ENCODE measurements at regions not wholly inside any gene's neighbourhood (a gene's known extent, or its start where the extent isn't known, plus 50 kb on each side); places are given as distances from the start of the nearest gene placed in this dataset.

DNA sequence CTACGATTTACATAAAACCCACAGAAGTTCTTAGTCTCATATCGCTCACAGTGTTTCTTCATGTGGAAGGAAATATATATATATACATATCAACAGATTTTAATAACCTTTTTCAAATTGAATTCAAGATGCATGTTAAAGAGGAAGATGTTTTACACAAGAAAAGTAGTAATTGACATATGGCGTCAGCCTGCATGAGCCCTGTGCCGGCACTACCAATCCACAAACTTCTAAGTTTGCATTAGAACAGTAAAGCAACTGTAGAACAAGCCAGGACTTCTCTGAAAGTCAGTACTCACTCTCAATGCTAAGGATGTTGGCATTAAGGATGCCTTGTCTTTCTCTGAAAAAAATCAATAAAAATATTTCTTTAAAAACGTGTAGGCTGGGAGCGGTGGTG is 441.3 kb upstream of the SMIM31 start:
- H3K36me3 ChIP-seq (ENCODE audit: control insufficient read depth, insufficient read depth, low read length) = no peaks in the 10 kb centered on the region
- H3K4me3 ChIP-seq (ENCODE audit: low read length) = no peak overlapping the region
- H2BK15ac ChIP-seq (replicated peaks; ENCODE audit: low read depth) = no peak overlapping the region
- H3K27me3 ChIP-seq (ENCODE audit: insufficient read depth, low read length, poor library complexity) = no peaks in the 10 kb centered on the region
- no peak overlapping the region for H3K18ac ChIP-seq (ENCODE audit: low read length)
- H3K4me2 ChIP-seq (ENCODE audit: low read length) = no peak overlapping the region
- H3K79me2 ChIP-seq (ENCODE audit: control insufficient read depth, insufficient read depth, low read length) = no peaks in the 10 kb centered on the region
- no peaks in the 10 kb centered on the region for H3K79me1 ChIP-seq (ENCODE audit: low read length)
- no peak overlapping the region for H3K23ac ChIP-seq (ENCODE audit: low read length)
- H4K5ac ChIP-seq (ENCODE audit: low read length) = no peak overlapping the region
- no peak overlapping the region for H3K9ac ChIP-seq (ENCODE audit: low read length)
- DNase-seq = no peak
- H3K4me1 ChIP-seq (ENCODE audit: control insufficient read depth, low read depth, low read length) = no peaks in the 10 kb centered on the region
- no peak overlapping the region for H2BK120ac ChIP-seq (ENCODE audit: low read depth, low read length)
- H4K8ac ChIP-seq (ENCODE audit: low read depth, low read length) = no peak overlapping the region
- no CpG with 5 or more reads among the region's 6 CpGs for WGBS (ENCODE audit: extremely low coverage, insufficient coverage, low lambda C conversion rate)
- H3K27ac ChIP-seq (ENCODE audit: low read depth, low read length) = no peak overlapping the region
- H2BK5ac ChIP-seq (ENCODE audit: low read length) = no peak overlapping the region
- no peak overlapping the region for H3K56ac ChIP-seq (ENCODE audit: low read length)
- H2AK5ac ChIP-seq (ENCODE audit: low read length) = no peak overlapping the region
- H3K4ac ChIP-seq (ENCODE audit: low read depth, low read length) = no peak overlapping the region

- no peak overlapping the region for H3K4me2 ChIP-seq (ENCODE audit: low read length)
- H4K8ac ChIP-seq (ENCODE audit: low read depth, low read length) = no peak overlapping the region
- no peak overlapping the region for H3K56ac ChIP-seq (ENCODE audit: low read length)
- no peak for DNase-seq
- no peak overlapping the region for H2BK120ac ChIP-seq (ENCODE audit: low read depth, low read length)
- no peak overlapping the region for H3K9ac ChIP-seq (ENCODE audit: low read length)
- H3K27ac ChIP-seq (ENCODE audit: low read depth, low read length) = no peak overlapping the region
- H3K79me2 ChIP-seq (ENCODE audit: control insufficient read depth, insufficient read depth, low read length) = no peaks in the 10 kb centered on the region
- no peak overlapping the region for H2AK5ac ChIP-seq (ENCODE audit: low read length)
- no peak overlapping the region for H3K4me3 ChIP-seq (ENCODE audit: low read length)
- H3K79me1 ChIP-seq (ENCODE audit: low read length) = no peaks in the 10 kb centered on the region
- H2BK15ac ChIP-seq (replicated peaks; ENCODE audit: low read depth) = no peak overlapping the region
- no peaks in the 10 kb centered on the region for H3K4me1 ChIP-seq (ENCODE audit: control insufficient read depth, low read depth, low read length)
- no CpG with 5 or more reads among the region's 3 CpGs for WGBS (ENCODE audit: extremely low coverage, insufficient coverage, low lambda C conversion rate)
- H3K4ac ChIP-seq (ENCODE audit: low read depth, low read length) = no peak overlapping the region
- H2BK5ac ChIP-seq (ENCODE audit: low read length) = no peak overlapping the region
- H3K36me3 ChIP-seq (ENCODE audit: control insufficient read depth, insufficient read depth, low read length) = no peaks in the 10 kb centered on the region
- H4K5ac ChIP-seq (ENCODE audit: low read length) = no peak overlapping the region
- H3K23ac ChIP-seq (ENCODE audit: low read length) = no peak overlapping the region
- H3K18ac ChIP-seq (ENCODE audit: low read length) = no peak overlapping the region
- H3K27me3 ChIP-seq (ENCODE audit: insufficient read depth, low read length, poor library complexity) = no peaks in the 10 kb centered on the region
Measured at GRCh38 chr4:164313853-164314252, 440.1 kb upstream of the SMIM31 start.

DNA sequence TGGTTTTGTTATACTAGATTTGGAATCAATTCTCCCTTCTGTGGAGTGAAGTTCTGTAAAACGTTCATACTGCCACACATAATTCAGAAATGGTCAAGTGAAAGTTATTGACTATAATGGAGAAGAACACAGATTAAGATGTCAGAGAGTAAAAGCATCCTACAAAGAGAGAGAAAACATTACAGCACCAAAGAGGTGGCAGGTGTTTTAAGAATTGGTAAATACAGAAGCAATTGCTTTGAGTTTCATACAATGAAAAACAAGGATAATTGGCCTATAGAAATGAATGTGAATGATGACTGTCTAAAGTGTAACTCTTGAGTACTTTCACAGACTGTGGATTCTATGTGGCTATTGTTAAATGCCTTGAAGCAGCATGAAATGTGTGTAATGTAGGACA is 435.6 kb upstream of the SMIM31 start:
- Histone ChIP-seq H3K4me2 (ENCODE audit: low read length) (no peak overlapping the region), H3K4me3 (ENCODE audit: low read length) (no peak overlapping the region), H3K79me2 (ENCODE audit: control insufficient read depth, insufficient read depth, low read length) (no peaks in the 10 kb centered on the region), H4K8ac (ENCODE audit: low read depth, low read length) (no peak overlapping the region), H2BK15ac (replicated peaks; ENCODE audit: low read depth) (no peak overlapping the region), H3K27me3 (ENCODE audit: insufficient read depth, low read length, poor library complexity) (no peaks in the 10 kb centered on the region), H3K18ac (ENCODE audit: low read length) (no peak overlapping the region), H4K5ac (ENCODE audit: low read length) (no peak overlapping the region), H2BK120ac (ENCODE audit: low read depth, low read length) (no peak overlapping the region), H2BK5ac (ENCODE audit: low read length) (no peak overlapping the region), H3K79me1 (ENCODE audit: low read length) (no peaks in the 10 kb centered on the region), H3K56ac (ENCODE audit: low read length) (no peak overlapping the region), H3K4ac (ENCODE audit: low read depth, low read length) (no peak overlapping the region), H3K36me3 (ENCODE audit: control insufficient read depth, insufficient read depth, low read length) (no peaks in the 10 kb centered on the region), H2AK5ac (ENCODE audit: low read length) (no peak overlapping the region), H3K9ac (ENCODE audit: low read length) (no peak overlapping the region), H3K23ac (ENCODE audit: low read length) (no peak overlapping the region), H3K4me1 (ENCODE audit: control insufficient read depth, low read depth, low read length) (no peaks in the 10 kb centered on the region), H3K27ac (ENCODE audit: low read depth, low read length) (no peak overlapping the region)
- no peak for DNase-seq
- WGBS (ENCODE audit: extremely low coverage, insufficient coverage, low lambda C conversion rate) = no CpG with 5 or more reads among the region's 1 CpG

GRCh38 chr4:164319688-164320087 is 434.2 kb upstream of the SMIM31 start:
- H3K18ac ChIP-seq (ENCODE audit: low read length) = no peak overlapping the region
- H3K56ac ChIP-seq (ENCODE audit: low read length) = no peak overlapping the region
- H2BK15ac ChIP-seq (replicated peaks; ENCODE audit: low read depth) = no peak overlapping the region
- no peak overlapping the region for H3K27ac ChIP-seq (ENCODE audit: low read depth, low read length)
- H2BK120ac ChIP-seq (ENCODE audit: low read depth, low read length) = no peak overlapping the region
- DNase-seq = no peak
- H4K5ac ChIP-seq (ENCODE audit: low read length) = no peak overlapping the region
- no peak overlapping the region for H3K23ac ChIP-seq (ENCODE audit: low read length)
- H4K8ac ChIP-seq (ENCODE audit: low read depth, low read length) = no peak overlapping the region
- H2BK5ac ChIP-seq (ENCODE audit: low read length) = no peak overlapping the region
- no peak overlapping the region for H3K4ac ChIP-seq (ENCODE audit: low read depth, low read length)
- H3K79me1 ChIP-seq (ENCODE audit: low read length) = no peaks in the 10 kb centered on the region
- no peaks in the 10 kb centered on the region for H3K36me3 ChIP-seq (ENCODE audit: control insufficient read depth, insufficient read depth, low read length)
- H3K79me2 ChIP-seq (ENCODE audit: control insufficient read depth, insufficient read depth, low read length) = no peaks in the 10 kb centered on the region
- no peaks in the 10 kb centered on the region for H3K4me1 ChIP-seq (ENCODE audit: control insufficient read depth, low read depth, low read length)
- H3K27me3 ChIP-seq (ENCODE audit: insufficient read depth, low read length, poor library complexity) = no peaks in the 10 kb centered on the region
- H3K4me3 ChIP-seq (ENCODE audit: low read length) = no peak overlapping the region
- no peak overlapping the region for H2AK5ac ChIP-seq (ENCODE audit: low read length)
- no peak overlapping the region for H3K4me2 ChIP-seq (ENCODE audit: low read length)
- no peak overlapping the region for H3K9ac ChIP-seq (ENCODE audit: low read length)

DNA sequence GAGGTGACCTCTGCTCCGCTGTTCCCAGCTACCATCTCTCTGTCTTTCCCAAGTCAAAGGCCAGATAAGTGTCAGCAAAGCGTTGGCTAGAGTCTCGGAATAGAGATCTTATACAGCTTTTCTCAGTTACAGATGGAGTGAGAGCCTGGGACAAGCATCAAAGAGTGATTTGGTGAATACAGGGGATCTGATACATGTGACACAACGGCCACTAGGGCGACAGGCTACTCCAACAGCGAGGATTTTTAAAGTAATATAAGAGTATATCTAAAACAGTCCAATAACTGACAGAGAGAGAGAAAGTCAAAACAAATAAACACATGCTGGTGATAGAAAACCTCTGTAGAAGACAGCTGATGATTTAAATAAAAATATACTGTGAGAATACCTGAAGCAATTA is 433.1 kb upstream of the SMIM31 start:
- WGBS (ENCODE audit: extremely low coverage, insufficient coverage, low lambda C conversion rate) = no CpG with 5 or more reads among the region's 6 CpGs
- H3K79me2 ChIP-seq (ENCODE audit: control insufficient read depth, insufficient read depth, low read length) = no peaks in the 10 kb centered on the region
- no peak overlapping the region for H3K4me2 ChIP-seq (ENCODE audit: low read length)
- H3K36me3 ChIP-seq (ENCODE audit: control insufficient read depth, insufficient read depth, low read length) = no peaks in the 10 kb centered on the region
- no peak overlapping the region for H3K23ac ChIP-seq (ENCODE audit: low read length)
- no peak overlapping the region for H3K4me3 ChIP-seq (ENCODE audit: low read length)
- H3K27ac ChIP-seq (ENCODE audit: low read depth, low read length) = no peak overlapping the region
- H3K9ac ChIP-seq (ENCODE audit: low read length) = no peak overlapping the region
- no peaks in the 10 kb centered on the region for H3K79me1 ChIP-seq (ENCODE audit: low read length)
- no peaks in the 10 kb centered on the region for H3K4me1 ChIP-seq (ENCODE audit: control insufficient read depth, low read depth, low read length)
- H3K56ac ChIP-seq (ENCODE audit: low read length) = no peak overlapping the region
- DNase-seq = peak; percentile 19
- H2BK15ac ChIP-seq (replicated peaks; ENCODE audit: low read depth) = no peak overlapping the region
- H4K5ac ChIP-seq (ENCODE audit: low read length) = no peak overlapping the region
- H2BK5ac ChIP-seq (ENCODE audit: low read length) = no peak overlapping the region
- no peak overlapping the region for H4K8ac ChIP-seq (ENCODE audit: low read depth, low read length)
- H2BK120ac ChIP-seq (ENCODE audit: low read depth, low read length) = no peak overlapping the region
- H3K4ac ChIP-seq (ENCODE audit: low read depth, low read length) = no peak overlapping the region
- no peak overlapping the region for H3K18ac ChIP-seq (ENCODE audit: low read length)
- H2AK5ac ChIP-seq (ENCODE audit: low read length) = no peak overlapping the region
- H3K27me3 ChIP-seq (ENCODE audit: insufficient read depth, low read length, poor library complexity) = no peaks in the 10 kb centered on the region

DNA sequence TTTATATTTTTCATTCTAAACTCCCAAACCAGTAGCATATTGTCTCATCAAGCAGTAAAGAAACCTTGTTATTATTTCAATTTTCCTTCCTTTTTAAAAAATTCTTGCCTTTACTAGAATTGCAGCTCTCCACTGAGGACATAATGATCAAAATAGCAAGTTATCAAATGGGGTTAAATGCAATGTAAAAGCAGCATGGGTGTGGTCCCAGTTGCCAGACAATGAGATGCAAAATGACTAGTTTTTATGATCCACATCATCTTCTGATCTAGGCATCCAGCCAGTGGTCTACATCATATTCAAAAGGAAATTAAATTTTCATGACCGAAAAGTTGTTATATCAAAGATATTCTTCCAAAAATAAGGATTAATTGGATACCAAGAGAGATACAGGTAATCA is 427.9 kb upstream of the SMIM31 start:
- H3K36me3 ChIP-seq (ENCODE audit: control insufficient read depth, insufficient read depth, low read length) = no peaks in the 10 kb centered on the region
- no peak overlapping the region for H2AK5ac ChIP-seq (ENCODE audit: low read length)
- DNase-seq = no peak
- no peak overlapping the region for H4K8ac ChIP-seq (ENCODE audit: low read depth, low read length)
- H3K4ac ChIP-seq (ENCODE audit: low read depth, low read length) = no peak overlapping the region
- no peak overlapping the region for H2BK5ac ChIP-seq (ENCODE audit: low read length)
- H3K79me1 ChIP-seq (ENCODE audit: low read length) = no peaks in the 10 kb centered on the region
- H3K27me3 ChIP-seq (ENCODE audit: insufficient read depth, low read length, poor library complexity) = no peaks in the 10 kb centered on the region
- H3K9ac ChIP-seq (ENCODE audit: low read length) = no peak overlapping the region
- H4K5ac ChIP-seq (ENCODE audit: low read length) = no peak overlapping the region
- H2BK120ac ChIP-seq (ENCODE audit: low read depth, low read length) = no peak overlapping the region
- no peak overlapping the region for H3K56ac ChIP-seq (ENCODE audit: low read length)
- H3K4me2 ChIP-seq (ENCODE audit: low read length) = no peak overlapping the region
- H3K18ac ChIP-seq (ENCODE audit: low read length) = no peak overlapping the region
- H3K4me3 ChIP-seq (ENCODE audit: low read length) = no peak overlapping the region
- WGBS (ENCODE audit: extremely low coverage, insufficient coverage, low lambda C conversion rate) = no CpG with 5 or more reads among the region's 1 CpG
- no peaks in the 10 kb centered on the region for H3K79me2 ChIP-seq (ENCODE audit: control insufficient read depth, insufficient read depth, low read length)
- no peak overlapping the region for H3K23ac ChIP-seq (ENCODE audit: low read length)
- H3K4me1 ChIP-seq (ENCODE audit: control insufficient read depth, low read depth, low read length) = no peaks in the 10 kb centered on the region
- H3K27ac ChIP-seq (ENCODE audit: low read depth, low read length) = no peak overlapping the region
- H2BK15ac ChIP-seq (replicated peaks; ENCODE audit: low read depth) = no peak overlapping the region
